ENCODE measurements at regions not wholly inside any gene's neighbourhood (a gene's known extent, or its start where the extent isn't known, plus 50 kb on each side); places are given as distances from the start of the nearest gene placed in this dataset.

DNA sequence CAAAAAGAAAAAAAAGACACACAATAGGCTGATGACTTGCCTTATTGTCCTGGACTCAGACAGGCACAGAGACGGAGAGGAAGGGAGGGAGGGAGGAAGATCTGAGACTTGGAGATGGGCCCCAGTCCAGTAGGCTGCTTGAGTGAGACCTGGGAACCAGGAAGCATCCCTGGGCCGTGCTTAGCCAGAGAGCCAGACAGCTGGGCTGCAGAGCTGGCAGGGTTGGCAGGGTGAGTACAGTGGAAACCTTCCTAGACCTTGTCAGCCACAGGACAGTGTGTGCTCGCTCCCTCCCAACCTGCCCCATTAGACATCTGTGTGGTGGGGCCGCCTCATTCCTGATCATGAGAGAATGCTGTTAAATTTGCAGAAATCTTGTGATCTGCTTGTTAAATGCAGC is 107.9 kb upstream of the ALDH1A3 start:
- Histone ChIP-seq H2AFZ (ENCODE audit: low read depth, low read length) (no peak overlapping the region), H3K9me1 (ENCODE audit: control insufficient read depth, insufficient read depth, low read length) (no peaks in the 10 kb centered on the region), H3K27me3 (ENCODE audit: control insufficient read depth in 2 of 2, insufficient read depth in 2 of 2, low read length in 2 of 2) (peaks cover 21 to 43% of the 10 kb centered on the region in 2 experiments), H4K20me1 (replicated peaks; ENCODE audit: control insufficient read depth, insufficient read depth, low read length) (no peaks in the 10 kb centered on the region), H3K4me1 (replicated peaks in 1 of 2; ENCODE audit: control insufficient read depth in 2 of 2, insufficient read depth in 2 of 2, low read length in 2 of 2) (no peaks in the 10 kb centered on the region; a peak in 1 of 5 replicates), H3K79me2 (ENCODE audit: control insufficient read depth, insufficient read depth, low read length) (no peaks in the 10 kb centered on the region), H3K27ac (ENCODE audit: extremely low read depth, low read depth, low read length) (no peak overlapping the region), H3K9me3 (replicated peaks; ENCODE audit: control insufficient read depth, insufficient read depth, low read depth, low read length) (no peaks in the 10 kb centered on the region), H3K36me3 (ENCODE audit: control insufficient read depth, insufficient read depth, low read length) (no peaks in the 10 kb centered on the region), H3K9ac (ENCODE audit: insufficient read depth in 1 of 2, low read depth in 2 of 2, low read length in 2 of 2) (no peak overlapping the region), H3K4me3 (no peak overlapping the region), H3K4me2 (ENCODE audit: insufficient read depth, low read length) (no peak overlapping the region)
- ATAC-seq = no peak
- intact Hi-C loops (cut with micrococcal nuclease) (no loop called here), in situ Hi-C loops (cut with MboI) (no loop called here)
- FAIRE-seq = no peak
- CTCF ChIA-PET (ENCODE audit: low intra/inter-chr PET ratio) = no interaction called here
- WGBS (ENCODE audit: insufficient coverage, low coverage, missing lambda C conversion rate) = 3% methylated on average over 4 of the region's 4 CpGs
- POLR2A ChIA-PET = no interaction called here
- TF ChIP-seq KDM4B (IDR thresholded peaks at IDR 0.05; ENCODE audit: borderline replicate concordance in 2 of 2, low read depth in 1 of 2) (no peak), CTBP1 (IDR thresholded peaks at IDR 0.05; ENCODE audit: borderline replicate concordance) (no peak), DACH1 (IDR thresholded peaks at IDR 0.05; ENCODE audit: partially characterized antibody) (no peak), IRF9 (tag; IDR thresholded peaks at IDR 0.05) (no peak), MAFK (IDR thresholded peaks at IDR 0.05; ENCODE audit: low read length) (no peak), ZNF24 (IDR thresholded peaks at IDR 0.05) (no peak), ZNF830 (CRISPR knock-in tag; IDR thresholded peaks at IDR 0.05) (no peak), ZBED1 (IDR thresholded peaks at IDR 0.05) (no peak), HNRNPLL (IDR thresholded peaks at IDR 0.05; ENCODE audit: low read depth, low read length, poor library complexity, severe bottlenecking) (no peak), KAT2B (IDR thresholded peaks at IDR 0.05; ENCODE audit: low read depth, low read length) (no peak)
- no TSS peak for BruUV-seq (replicated peaks)
- no peak for DNase-seq (ENCODE audit: extremely low read depth in 1 of 4, low spot score in 3 of 4)

All from K562 (cell line).